HT1080 (cell line): ENCODE measurements at regions not wholly inside any gene's neighbourhood (a gene's known extent, or its start where the extent isn't known, plus 50 kb on each side); places are given as distances from the start of the nearest gene placed in this dataset.

Experiments used
- DNase-seq: peaks from one replicate; pipeline ENCODE4 v3.0.0-alpha.2; 2015; ENCODE audit warnings: low read depth

DNA sequence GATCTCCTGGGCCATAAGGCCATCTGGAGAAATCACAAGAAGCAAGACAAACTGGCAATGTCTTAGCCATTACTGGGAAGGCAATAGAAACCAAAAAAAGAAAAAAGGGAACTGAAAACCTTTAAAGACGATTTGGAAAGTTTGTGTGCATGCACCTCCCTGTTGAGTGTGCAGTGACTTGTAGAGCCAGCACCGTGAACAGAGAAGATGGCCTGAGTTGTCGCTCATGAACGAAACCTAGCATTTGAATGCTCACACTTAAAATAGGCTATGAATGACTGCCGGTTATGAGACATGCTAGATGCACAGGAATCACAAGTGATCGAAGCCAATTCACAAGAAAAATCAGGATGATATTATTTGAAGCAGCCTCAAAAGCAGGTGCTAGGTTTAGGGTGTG lies 151.3 kb upstream of the ADO start:
- no peak for DNase-seq

DNA sequence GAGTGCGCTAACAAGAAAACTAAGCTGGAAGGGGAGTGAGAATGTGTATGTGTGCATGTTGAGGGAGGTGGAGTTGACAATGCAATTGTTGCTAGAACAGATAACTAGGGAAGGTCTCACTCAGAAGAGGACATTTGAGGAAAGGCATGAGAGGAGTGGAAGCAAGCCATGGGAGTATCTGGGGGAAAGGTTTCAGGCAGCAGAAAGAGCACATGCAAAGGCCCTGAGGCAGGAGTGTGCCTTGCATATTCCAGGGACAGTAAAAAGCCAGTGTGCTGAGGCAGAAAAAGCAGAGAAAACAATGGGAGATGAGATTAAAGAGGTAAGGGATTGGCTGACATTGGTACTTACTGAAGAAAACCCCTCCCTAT lies 149.6 kb upstream of the ADO start:
- no peak for DNase-seq

DNA sequence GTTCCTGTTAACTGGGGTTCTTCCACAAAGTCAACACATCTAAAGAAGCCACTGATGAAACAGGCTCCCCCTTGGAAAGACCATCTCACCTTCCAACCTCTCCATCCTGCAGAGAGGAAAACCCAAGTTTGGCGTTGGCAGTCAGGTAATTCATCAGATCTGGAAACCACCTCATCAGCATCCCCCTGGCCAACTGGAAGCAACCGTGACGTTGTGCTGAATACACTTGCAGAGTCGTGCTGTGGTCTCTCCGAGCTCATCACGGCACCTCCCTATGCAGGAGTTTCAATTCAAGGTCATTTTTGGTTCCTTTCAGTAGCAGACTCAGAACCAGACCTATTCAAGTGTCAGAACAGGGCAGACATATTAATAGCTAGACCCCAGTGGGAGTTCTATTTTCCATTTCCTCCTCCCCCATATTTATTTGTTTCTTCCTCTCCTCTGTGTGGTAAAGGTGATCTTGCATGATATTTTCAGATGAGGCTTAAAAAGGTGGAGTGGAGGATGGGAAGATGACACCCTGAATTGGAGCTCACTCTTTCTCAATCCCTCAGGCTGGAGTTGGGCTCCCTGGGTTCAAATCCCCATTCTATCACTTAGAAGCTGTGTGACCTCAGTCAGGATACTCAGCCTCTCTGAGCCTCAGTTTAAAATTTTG lies 149.1 kb upstream of the ADO start:
- DNase-seq, result no peak

DNA sequence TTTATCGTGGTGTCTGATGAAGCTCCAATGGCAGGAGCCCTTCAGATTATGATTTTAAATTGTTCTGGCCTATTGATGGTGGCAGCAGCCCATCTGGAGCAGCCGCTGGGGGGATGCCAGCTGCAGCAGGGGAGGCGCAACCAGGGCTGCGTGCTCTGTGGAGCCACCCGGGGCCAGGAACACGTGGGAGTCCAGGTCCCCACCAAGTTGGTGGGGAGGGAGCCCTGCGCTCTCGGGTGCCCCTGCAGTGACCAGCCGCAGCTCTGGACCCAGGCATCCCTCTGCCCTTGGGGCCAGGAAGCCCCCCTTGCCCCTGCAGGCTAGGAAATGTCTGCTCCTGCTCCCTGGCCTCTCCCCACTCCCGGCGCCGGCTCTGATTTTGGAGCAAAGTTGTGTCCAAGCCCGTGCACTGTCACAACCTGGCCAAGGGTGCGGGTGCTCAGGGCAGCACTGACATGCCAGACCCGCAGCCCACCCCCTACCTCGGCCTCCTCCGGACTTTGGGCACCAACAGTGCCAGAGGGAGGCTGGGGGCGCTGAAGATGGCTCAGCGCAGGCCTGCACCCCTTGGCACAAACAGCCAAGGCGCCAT lies 147.2 kb upstream of the ADO start:
- no peak for DNase-seq

DNA sequence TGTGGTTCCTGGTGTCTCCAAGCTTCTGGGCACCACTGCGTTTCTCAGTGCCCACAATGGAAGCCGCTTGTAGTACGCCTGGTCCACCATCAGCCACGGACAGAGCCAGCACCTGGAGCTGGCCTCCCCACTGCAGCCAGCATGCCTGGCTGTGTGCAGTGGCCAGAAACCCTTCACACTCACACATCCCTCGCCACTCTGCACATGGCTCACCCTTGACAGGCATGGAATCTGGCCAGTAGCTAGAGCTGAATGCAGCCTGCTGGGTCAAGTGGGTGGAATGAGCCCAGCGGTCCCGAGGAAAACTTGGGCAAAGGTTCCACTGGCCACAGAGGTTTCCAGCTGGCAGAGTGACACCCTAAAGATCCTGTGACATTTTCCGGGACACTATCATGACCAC lies 146.0 kb upstream of the ADO start:
- DNase-seq, result no peak

DNA sequence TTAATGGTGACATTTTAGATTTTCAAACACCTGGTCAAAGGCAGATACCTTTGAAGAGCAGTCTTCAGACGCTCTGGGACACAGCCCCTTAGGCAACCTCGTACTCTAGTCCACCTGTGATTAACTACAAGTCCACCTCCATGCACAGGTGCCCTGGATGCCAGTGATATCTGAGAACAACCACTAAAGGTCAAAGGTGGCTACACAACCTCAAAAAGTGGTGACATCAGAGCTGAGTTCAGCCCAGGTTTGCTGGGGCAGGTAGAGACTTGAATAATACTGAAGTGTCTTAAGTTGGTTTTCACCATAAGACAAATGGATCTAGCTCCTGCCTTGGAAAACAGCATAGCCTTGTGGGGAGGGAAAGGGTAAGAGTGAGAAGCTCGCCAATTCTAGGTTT lies 143.4 kb upstream of the ADO start:
- no peak for DNase-seq

DNA sequence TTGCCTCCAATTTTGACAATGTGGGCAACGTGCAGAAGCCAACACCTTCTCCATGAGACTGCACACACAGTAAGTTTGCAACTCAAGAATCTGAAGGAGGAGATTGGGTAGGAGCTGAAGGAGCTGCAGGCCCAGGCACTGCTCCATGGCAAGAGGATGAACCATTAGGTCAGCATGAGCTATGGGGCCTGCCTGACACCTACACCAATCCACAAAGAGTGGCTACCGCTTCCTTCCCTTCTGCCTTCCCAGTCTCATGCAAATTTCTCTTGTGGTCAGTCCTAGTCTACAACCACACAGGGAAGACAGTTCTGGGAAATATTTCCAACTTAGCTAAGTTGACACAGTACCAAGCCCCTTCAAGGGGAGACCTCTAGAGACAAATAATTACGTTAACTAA lies 142.0 kb upstream of the ADO start:
- no peak for DNase-seq

DNA sequence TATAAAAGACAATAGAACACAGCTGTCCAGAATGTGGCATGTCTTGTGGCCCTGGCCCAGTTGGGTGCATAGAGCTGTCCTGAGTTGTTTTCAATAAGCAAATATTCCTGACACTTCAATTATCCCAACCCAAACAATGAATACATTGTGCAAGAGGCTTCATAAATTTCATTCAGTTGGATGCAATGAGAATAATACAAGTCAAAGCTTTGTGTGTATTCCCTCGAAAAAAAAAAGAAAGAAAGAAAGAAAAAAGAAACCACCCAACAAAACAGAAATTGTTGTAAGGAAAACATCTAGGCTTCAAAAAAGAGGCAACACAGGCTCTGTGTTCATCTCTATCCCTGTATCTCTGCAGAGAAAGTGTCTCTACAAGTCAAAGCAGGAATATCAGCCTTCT lies 138.7 kb upstream of the ADO start:
- DNase-seq, result no peak

DNA sequence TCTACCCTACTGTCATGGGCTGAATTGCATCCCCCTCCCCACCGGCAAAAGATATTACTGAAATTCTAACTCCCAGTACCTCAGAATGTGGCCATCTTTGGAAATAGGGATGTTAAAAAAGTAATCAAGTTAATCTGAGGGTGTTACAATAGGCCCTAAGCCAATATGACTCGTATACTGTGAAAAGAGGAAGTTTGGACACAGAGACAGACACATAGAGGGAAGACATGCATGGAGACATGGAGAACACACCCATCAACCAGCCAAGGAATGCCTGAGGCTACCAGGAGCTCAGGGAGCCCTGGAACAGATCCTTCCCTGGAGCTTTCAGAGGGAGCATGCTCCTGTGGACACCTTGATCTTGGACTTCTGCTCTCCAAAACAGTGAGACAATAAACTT lies 138.2 kb upstream of the ADO start:
- DNase-seq, result no peak

DNA sequence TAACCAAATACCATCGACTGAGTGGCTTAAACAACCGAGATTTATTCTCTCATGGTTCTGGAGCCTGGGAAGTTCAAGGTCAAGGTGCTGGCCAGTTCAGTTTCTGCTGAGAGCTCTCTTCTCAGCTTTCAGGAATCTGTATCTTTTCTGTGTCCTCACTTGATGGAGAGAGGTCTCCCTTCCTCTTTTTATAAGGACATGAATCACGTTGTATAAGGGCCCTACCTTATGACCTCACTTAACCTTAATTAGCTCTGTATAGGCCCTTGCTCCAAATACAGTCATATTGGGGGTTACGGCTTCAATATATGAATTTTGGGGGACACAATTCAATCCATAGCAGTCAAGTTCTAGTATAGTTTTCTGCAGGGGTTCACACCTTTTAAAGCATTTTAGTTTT lies 135.2 kb upstream of the ADO start:
- DNase-seq, result no peak

DNA sequence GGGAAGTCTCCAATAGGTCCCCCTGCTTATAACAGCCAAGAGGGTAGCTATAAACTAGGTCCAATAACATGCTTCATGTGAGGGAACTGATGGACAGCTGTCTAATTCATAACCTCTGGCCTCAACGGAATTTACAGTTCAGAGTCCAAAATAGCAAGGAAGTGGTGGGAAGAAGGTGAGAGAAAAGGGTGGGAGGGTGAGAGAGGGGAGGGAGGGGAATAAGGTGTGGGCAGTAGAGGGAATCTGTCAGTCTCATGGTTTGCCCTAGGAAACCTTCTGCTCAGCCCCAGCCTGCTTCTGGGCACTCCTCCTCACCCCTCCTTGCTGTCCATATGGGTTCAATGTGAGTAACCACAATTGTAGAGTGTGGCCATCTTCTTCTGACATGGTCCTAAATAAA lies 133.4 kb upstream of the ADO start:
- DNase-seq, result no peak

DNA sequence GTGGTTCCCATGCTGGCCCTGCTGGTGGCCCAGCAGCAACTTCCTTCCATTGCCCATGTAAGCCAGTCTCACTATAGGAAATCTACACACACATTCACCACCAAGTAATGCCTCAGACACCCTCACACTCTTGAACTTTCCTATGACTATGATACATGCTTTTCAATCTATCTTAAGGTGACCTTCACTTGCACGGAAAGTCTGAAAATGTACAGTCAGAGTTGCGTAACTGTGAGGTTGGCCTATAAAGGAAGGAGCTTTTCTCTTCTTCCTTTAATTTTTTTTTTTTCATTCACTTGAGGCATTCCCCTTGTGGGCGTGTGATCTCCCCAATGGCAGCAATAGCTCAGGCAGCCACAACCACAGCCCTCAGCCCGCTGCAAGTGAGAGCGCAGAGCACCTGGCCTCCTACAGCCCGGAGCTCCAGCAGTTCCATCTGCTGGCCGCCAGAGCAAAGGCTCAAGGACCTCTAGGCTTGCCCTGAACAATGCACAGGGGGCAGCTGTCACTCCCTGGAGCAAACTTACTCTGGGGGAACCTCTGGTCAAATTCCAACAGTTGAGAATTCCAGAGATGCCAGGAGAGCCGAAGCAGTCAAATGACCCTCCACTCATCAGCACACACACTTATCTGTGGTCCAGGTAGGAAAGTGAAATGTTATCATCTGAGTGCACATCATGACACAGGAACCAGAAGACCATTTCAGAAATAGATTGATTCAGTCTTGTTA lies 123.1 kb upstream of the ADO start:
- DNase-seq, result peak; percentile 47

DNA sequence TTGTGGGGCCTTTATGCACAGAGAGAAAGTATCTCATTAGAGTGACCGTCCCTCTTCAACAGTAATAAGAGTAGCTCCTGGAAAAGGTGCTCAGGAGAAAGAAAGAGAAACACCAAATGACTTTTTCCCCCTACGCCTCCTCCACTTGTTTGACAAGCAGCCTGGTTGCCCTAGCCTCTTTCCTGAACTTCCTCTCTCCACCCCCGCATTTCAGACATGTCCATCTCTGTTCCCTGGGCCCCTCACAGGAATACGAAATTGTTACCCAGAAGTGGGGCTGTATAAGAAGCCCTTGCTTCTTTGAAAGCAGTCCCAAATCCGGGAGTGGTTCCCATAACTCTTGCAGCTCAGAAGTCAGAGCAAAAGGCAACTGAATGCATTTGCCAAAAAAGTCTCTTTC lies 119.6 kb upstream of the ADO start:
- no peak for DNase-seq

DNA sequence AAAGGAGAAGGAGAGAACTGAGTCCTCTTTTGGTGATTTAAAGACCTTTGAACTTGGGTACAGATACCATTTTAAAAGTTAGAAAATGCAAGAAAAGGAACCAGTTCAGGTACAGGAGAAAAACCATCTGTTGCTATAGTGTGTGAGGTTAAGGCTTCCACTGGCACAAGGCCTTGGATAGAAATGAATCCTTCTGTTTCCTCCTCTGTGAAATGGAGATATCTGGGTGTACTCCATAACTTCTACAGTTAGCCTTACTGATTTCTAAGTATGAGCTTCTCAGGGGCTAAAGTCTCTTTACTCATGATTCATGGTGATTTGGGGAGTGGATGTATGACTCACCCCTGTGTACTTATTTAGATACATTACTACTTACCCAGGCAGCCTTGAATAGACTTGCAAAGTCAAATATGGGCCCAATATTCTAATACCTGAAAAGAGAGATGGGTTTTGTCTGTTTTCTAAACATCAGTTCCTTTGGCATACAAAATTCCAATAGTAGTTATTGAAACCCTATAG lies 117.2 kb upstream of the ADO start:
- DNase-seq, result peak; percentile 43

DNA sequence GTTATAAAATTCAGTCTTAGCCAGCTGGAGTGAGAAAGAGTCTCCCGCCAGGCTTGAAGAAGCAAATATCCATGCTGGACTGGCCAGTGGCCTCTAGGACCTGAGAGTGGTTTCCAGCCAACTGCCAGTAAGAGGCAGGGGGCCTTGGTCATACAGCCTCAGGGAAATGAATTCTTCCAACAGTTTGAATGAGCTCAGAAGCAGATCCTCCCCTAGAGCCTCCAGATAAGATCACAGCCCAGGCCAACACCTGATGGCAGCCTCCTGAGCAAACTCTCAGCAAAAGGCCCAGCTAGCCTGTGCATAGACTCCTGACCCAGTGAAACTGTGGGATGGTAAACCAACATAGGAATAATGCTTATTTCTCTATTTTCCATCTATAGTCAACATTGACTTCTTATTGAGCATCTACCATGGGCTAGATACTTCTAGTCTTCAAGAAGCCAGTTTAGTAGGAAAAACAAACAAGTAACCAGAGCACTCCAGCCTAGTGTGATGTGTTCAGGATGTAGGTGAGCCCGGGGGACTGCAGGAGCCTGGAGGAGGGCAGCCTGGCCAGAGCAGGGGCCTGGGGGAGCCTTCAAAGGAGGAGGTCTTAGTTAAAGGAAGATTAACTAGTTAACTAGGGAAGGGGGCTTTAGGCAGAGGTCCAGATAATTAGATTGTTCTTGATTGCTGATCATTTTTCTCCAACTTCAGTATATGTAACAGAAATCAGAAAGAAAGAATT lies 115.4 kb upstream of the ADO start:
- no peak for DNase-seq

DNA sequence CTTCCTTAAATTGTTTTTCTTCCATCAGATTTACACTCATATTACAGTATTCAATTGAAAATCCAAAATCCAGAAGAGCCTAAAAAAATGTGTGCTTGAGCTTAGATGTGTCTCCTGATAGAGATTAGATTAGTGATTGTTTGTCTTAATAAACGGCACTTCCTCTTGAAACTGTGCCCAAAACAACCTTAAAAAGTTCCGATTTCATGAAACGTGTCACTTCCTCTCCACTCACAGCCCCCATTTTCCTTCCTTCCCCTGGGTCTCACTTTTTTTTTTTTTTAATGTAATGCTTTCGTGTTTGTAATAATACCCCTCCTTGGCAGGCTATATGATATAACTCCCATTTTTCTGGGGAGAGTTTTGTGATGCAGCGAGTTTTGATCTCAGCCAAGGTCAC lies 114.8 kb upstream of the ADO start:
- no peak for DNase-seq

DNA sequence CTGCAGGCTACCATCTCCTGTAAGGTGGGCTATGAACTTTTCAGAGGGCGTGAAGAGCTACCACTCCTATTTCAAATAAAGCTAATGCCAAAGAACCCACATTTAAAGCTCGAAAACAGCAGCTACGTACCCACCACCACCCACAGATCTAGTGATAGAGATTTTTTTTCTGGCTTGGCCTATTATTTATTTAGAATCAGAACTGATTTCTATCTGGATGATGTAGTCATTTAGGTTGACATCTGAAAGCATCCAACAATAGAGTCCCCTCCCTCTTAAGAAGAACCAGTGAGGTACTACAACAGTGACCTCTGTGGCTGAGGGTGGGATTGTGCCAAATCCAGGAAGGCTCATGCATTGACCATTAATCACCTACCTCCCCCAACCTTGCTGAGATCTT lies 113.8 kb upstream of the ADO start:
- peak; percentile 14 for DNase-seq

DNA sequence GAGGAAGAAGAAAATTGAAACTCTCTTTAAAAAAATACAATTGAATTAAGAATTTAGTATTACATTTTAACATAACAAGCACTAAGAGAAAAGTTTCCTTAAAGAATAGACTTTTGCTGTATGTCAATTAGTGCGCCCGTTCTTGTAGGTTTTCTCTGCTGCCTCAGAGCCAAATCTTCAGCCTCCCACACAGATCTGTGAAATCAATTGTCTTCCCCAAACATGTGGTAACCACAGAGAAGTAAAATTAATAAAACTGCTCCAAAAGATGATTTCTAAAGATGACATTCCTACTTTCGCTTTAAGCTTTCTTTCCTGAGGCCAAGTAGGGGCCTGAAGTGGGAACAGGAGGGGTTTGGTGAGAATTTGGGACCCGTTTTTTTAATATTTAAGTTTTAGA lies 113.2 kb upstream of the ADO start:
- no peak for DNase-seq

DNA sequence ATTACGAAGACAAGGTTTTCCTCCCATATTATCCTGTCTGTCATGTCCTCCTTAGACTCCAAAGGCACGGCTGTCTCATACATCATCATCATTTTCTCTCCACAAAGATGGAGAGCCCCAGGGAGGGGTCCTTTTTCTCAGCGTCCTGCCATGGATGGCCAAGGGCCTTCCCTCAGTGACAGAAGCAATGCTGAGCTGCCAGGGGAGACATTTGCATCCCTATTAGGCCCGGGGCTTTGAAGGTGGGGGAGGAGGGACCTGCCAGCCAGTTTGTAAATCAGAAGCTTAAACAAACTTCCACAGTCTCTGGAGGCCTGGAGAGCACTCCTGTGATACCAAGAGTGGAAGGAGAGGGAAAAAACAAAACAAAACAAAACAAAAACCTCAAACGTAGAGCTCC lies 112.4 kb upstream of the ADO start:
- DNase-seq, result no peak

DNA sequence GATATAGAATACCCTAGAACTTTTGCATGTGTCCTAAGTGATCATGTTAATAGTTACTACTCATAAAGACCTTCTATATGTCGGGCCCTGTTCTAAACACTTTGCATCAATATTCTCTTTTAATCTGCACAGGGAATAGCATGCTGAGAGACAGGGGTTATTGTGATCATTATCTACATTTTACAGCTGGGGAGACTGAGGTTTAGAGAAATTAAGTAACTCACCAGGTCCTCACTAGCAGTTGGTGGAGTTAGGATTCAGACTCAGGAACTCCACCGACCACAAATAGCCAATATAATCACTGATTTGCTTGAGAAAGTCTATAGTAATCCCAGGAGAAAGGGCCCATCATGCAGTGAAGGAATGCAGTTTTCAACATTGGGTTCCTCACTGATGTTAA lies 111.2 kb upstream of the ADO start:
- DNase-seq, result no peak

DNA sequence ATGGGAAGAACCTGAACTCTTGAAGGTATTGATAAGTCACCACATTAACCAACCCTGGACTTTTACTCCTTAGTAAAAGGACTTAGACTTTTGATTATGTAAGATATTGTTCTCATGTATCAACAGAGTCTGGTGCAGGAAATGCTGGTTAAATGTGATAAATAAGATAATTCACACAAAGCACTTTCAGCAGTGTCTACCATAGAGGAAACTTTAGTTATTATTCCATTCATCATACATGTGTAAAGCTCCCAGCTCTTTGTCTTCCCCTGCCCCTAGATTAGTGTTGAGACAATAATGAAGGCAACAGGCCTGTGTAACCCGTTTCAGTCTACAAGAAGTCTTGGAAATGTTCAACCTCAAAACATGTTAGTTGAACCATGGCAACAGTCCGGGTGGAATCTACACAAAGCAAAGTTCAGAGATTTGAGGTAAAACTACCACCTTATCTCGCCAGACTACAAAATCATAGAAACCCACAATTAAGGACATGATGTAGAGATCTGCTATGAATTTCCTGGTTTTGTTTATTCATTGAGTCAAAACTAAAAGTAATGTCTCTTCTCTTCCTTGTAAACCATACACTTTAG lies 109.9 kb upstream of the ADO start:
- no peak for DNase-seq

DNA sequence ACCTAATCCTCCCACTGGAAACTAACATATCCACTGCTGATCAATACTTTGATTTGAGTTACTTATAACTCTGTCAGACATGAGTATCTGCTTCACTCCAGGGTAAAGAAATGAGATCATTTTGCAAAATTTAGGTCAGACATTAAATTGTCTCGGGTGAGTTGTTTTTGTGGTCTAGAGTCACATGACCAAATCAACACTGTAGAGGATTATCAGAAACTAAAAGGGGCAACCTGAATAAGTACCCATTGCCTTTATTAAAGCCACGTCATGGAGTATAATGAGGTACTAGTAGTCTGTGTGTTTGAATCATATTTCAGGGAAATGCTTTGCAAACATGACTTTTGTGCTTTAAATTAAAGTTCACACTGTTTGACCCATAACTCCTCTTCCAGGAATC lies 107.7 kb upstream of the ADO start:
- DNase-seq, result no peak
